ENCODE measurements at regions not wholly inside any gene's neighbourhood (a gene's known extent, or its start where the extent isn't known, plus 50 kb on each side); places are given as distances from the start of the nearest gene placed in this dataset.

GRCh38 chr12:29041621-29042020 lies 107.5 kb upstream of the FAR2 start:
- Mint-ChIP-seq H3K27me3 (ENCODE audit: insufficient read depth, unreplicated experiment) (no peaks in the 10 kb centered on the region), H3K27ac (ENCODE audit: low read depth, unreplicated experiment) (no peak overlapping the region), H3K36me3 (ENCODE audit: insufficient read depth, unreplicated experiment) (no peaks in the 10 kb centered on the region), H3K4me3 (ENCODE audit: unreplicated experiment) (no peak overlapping the region), H3K4me1 (ENCODE audit: insufficient read depth, unreplicated experiment) (peaks cover 9% of the 10 kb centered on the region), H3K9me3 (ENCODE audit: unreplicated experiment) (no peaks in the 10 kb centered on the region)
- BruUV-seq (replicated peaks) = no TSS peak
- peak; percentile 52 for DNase-seq (ENCODE audit: unreplicated experiment)
- POLR2A ChIA-PET = no interaction called here
- CTCF ChIA-PET = interaction anchor here (0.9 kb wide), 1 partner anchor 276 kb away, joined by 3 read pairs; no protein-coding TSS in a partner anchor
- no peak for TF ChIP-seq CTCF (IDR thresholded peaks at IDR 0.05; ENCODE audit: unreplicated experiment)
- intact Hi-C loops (cut with micrococcal nuclease) = no loop called here

DNA sequence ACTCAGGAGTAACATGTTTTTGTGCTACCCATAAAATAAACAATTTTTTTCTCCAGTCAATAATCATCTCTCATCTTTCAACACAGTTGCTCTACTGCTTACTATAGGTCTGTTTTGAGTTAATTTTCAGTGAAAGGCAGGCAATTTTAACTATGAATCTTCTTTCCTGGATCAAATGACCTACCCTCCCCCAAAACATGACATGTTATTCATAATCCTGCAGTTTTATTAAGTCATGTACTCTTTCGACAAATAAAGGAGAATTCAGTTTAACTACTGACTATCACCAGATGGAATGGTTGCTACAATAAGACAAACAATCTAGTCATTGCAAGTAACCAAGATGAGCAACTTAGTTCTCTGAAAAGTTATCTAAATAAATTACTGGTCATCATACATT lies 106.0 kb upstream of the FAR2 start:
- intact Hi-C loops (cut with micrococcal nuclease) = no loop called here
- no peak overlapping the region for H3K27ac Mint-ChIP-seq (ENCODE audit: low read depth, unreplicated experiment)
- CTCF ChIA-PET = interaction anchor here (1.3 kb wide), 1 partner anchor 29 kb away, joined by 4 read pairs; no protein-coding TSS in a partner anchor
- TF ChIP-seq CTCF (IDR thresholded peaks at IDR 0.05; ENCODE audit: unreplicated experiment) = no peak
- no TSS peak for BruUV-seq (replicated peaks)
- H3K36me3 Mint-ChIP-seq (ENCODE audit: insufficient read depth, unreplicated experiment) = no peaks in the 10 kb centered on the region
- POLR2A ChIA-PET = no interaction called here
- H3K27me3 Mint-ChIP-seq (ENCODE audit: insufficient read depth, unreplicated experiment) = no peaks in the 10 kb centered on the region
- H3K4me1 Mint-ChIP-seq (ENCODE audit: insufficient read depth, unreplicated experiment) = peaks cover 9% of the 10 kb centered on the region
- DNase-seq (ENCODE audit: unreplicated experiment) = no peak
- no peak overlapping the region for H3K4me3 Mint-ChIP-seq (ENCODE audit: unreplicated experiment)
- no peaks in the 10 kb centered on the region for H3K9me3 Mint-ChIP-seq (ENCODE audit: unreplicated experiment)

- H3K36me3 Mint-ChIP-seq (ENCODE audit: insufficient read depth, unreplicated experiment) = no peaks in the 10 kb centered on the region
Measured at GRCh38 chr12:29044799-29045198, 104.3 kb upstream of the FAR2 start.

GRCh38 chr12:29048787-29049186 lies 100.3 kb upstream of the FAR2 start:
- DNase-seq (ENCODE audit: unreplicated experiment) = no peak
- Mint-ChIP-seq H3K4me3 (ENCODE audit: unreplicated experiment) (no peak overlapping the region), H3K36me3 (ENCODE audit: insufficient read depth, unreplicated experiment) (no peaks in the 10 kb centered on the region), H3K27ac (ENCODE audit: low read depth, unreplicated experiment) (no peak overlapping the region), H3K27me3 (ENCODE audit: insufficient read depth, unreplicated experiment) (no peaks in the 10 kb centered on the region), H3K4me1 (ENCODE audit: insufficient read depth, unreplicated experiment) (no peaks in the 10 kb centered on the region), H3K9me3 (ENCODE audit: unreplicated experiment) (peaks cover 8% of the 10 kb centered on the region)
- intact Hi-C loops (cut with micrococcal nuclease) = no loop called here
- POLR2A ChIA-PET = no interaction called here
- BruUV-seq (replicated peaks) = no TSS peak
- CTCF ChIA-PET = no interaction called here
- TF ChIP-seq CTCF (IDR thresholded peaks at IDR 0.05; ENCODE audit: unreplicated experiment) = no peak

More at GRCh38 chr12:29044799-29045198, 104.3 kb upstream of the FAR2 start:
- Mint-ChIP-seq H3K4me3 (ENCODE audit: unreplicated experiment) (no peak overlapping the region), H3K27ac (ENCODE audit: low read depth, unreplicated experiment) (no peak overlapping the region), H3K27me3 (ENCODE audit: insufficient read depth, unreplicated experiment) (no peaks in the 10 kb centered on the region), H3K9me3 (ENCODE audit: unreplicated experiment) (no peaks in the 10 kb centered on the region), H3K4me1 (ENCODE audit: insufficient read depth, unreplicated experiment) (peaks cover 9% of the 10 kb centered on the region)
- no peak for DNase-seq (ENCODE audit: unreplicated experiment)
- intact Hi-C loops (cut with micrococcal nuclease) = no loop called here
- POLR2A ChIA-PET = no interaction called here
- CTCF ChIA-PET = interaction anchor here (1.0 to 1.3 kb wide), 2 partner anchors 10 to 20 kb away, joined by 3 read pairs; no protein-coding TSS in a partner anchor
- no peak for TF ChIP-seq CTCF (IDR thresholded peaks at IDR 0.05; ENCODE audit: unreplicated experiment)
- BruUV-seq (replicated peaks) = no TSS peak

Data from MCF 10A (cell line).